VCaP (cell line): ENCODE measurements at regions not wholly inside any gene's neighbourhood (a gene's known extent, or its start where the extent isn't known, plus 50 kb on each side); places are given as distances from the start of the nearest gene placed in this dataset.

Source experiments
- H3K27ac ChIP-seq: fragments of 450-650 bp; 2 replicates; pipeline ENCODE4 v1.5.1; 2017
- TF ChIP-seq, protein P1 (sequence below): fragments of 450-650 bp; conservative IDR thresholded peaks from 2 replicates; pipeline ENCODE4 v1.5.1; 2017; ENCODE audit warnings: mild to moderate bottlenecking, moderate library complexity

DNA sequence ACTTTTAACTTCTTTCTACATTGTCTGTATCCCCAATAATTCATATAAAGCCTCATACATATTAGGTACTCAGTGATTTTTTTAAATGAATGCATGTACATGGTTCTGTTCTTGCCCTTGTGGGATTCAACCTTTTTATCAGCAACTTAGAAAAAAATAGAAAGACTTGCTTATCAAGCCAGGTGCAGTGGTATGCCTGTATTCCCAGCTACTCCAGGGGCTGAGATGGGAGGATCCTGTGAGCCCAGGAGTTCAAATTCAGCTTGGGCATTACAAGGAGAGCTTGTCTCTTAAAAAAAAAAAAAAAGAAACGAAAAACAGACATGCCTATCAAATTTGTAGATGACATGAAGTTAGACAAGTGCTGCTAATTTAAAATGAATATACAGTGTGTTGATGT, 54.2 kb upstream of the MYCBP2 start:
- H3K27ac ChIP-seq: no peak overlapping the region
- TF ChIP-seq, protein P1, sequence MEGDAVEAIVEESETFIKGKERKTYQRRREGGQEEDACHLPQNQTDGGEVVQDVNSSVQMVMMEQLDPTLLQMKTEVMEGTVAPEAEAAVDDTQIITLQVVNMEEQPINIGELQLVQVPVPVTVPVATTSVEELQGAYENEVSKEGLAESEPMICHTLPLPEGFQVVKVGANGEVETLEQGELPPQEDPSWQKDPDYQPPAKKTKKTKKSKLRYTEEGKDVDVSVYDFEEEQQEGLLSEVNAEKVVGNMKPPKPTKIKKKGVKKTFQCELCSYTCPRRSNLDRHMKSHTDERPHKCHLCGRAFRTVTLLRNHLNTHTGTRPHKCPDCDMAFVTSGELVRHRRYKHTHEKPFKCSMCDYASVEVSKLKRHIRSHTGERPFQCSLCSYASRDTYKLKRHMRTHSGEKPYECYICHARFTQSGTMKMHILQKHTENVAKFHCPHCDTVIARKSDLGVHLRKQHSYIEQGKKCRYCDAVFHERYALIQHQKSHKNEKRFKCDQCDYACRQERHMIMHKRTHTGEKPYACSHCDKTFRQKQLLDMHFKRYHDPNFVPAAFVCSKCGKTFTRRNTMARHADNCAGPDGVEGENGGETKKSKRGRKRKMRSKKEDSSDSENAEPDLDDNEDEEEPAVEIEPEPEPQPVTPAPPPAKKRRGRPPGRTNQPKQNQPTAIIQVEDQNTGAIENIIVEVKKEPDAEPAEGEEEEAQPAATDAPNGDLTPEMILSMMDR: no peak

DNA sequence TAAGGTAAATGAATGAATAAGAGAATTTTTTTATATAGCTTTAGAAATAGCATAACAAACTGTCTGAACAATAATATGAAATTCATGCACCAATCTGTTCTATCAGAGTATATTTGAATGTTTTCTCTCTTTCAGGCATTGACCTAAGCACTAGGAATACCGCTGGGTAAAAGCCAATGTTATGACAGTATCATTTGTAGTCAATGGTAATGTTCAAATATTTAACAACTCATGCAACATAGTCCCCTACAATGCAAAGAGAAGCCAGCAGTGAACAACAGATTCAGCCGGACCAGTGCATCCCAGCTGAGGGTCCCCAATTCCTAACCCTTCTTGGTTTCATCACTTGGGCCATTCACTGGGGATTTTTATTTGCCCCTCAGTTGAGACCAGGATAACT, 52.6 kb upstream of the MYCBP2 start:
- TF ChIP-seq, protein P1: no peak
- no peak overlapping the region for H3K27ac ChIP-seq

DNA sequence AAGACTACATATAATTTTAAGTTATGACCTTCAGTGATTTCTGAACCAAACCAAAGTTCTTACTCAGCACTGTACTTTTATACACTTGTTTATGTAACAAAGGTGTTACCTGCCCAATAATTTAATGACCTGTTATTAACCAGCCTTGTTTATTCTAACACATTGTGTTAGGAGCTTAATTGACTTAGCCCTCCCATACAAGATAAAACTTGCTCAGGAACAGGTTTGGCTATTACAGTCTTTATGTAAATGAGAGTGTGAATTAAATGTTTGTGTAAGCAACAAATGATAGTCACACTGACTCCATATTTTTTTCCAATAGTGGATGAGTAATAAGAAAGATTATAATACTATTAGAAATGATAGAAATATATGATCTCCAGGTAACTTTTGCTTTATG, 51.8 kb upstream of the MYCBP2 start:
- TF ChIP-seq, protein P1: no peak
- H3K27ac ChIP-seq: no peak overlapping the region

DNA sequence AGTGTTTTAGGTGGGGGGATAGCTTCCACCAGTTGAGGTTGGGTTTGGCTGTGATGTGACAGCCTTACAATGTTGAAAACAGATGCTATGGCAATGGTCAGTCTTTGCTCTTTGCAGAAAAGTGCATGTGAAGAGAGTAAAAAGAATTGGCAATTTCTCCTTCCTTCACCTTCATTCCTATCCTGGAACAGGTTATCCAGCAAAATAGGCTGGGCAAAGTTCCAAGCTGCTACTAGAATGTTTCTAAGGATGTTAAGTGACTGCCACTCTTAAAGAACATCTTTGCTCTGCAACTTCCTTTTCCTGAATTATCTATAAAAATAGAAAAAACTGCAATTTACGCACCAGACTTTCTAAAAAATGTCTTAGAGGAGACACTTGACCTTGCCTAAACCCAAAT, 50.1 kb upstream of the MYCBP2 start:
- TF ChIP-seq, protein P1: no peak
- H3K27ac ChIP-seq: no peak overlapping the region
